H1 (cell line): ENCODE measurements at regions not wholly inside any gene's neighbourhood (a gene's known extent, or its start where the extent isn't known, plus 50 kb on each side); places are given as distances from the start of the nearest gene placed in this dataset.

ENCODE experiments used
- CTCF ChIA-PET: fragments of 300-600 bp; sonication (Branson Sonifier 250); formaldehyde crosslinking; loops from one replicate; lab custom pipeline; 2021; ENCODE audit not compliant: partially characterized antibody; lab: Charles Lee
- POLR2A ChIA-PET: fragments of 300-600 bp; sonication (Branson Sonifier 250); formaldehyde crosslinking; loops from one replicate; lab custom pipeline; 2021; ENCODE audit warnings: inconsistent platforms; ENCODE audit not compliant: partially characterized antibody; lab: Charles Lee
- DNase-seq, 2 experiments: peaks; one replicate each; pipeline versions ENCODE4 v3.0.0 to v3.0.0-alpha.2; 2010 to 2022; ENCODE audit warnings: low spot score in 2 of 2, low read depth in 1 of 2, mixed read lengths in 1 of 2
- FAIRE-seq: peaks from 2 replicates; lab custom pipeline; 2011; peaks lifted over from hg19 to GRCh38; lab: Jason Lieb, UNC
- H2AFZ ChIP-seq: 2 replicates; pipeline ENCODE4 v1.8.1; 2012; ENCODE audit warnings: low read length, inconsistent platforms
- H2AK5ac ChIP-seq: 2 replicates; pipeline ENCODE4 v1.6.1; 2013; ENCODE audit warnings: low read depth, low read length
- H2BK120ac ChIP-seq: replicated peaks from 2 replicates; pipeline ENCODE3; 2013; ENCODE audit warnings: low read depth, low read length, inconsistent platforms
- H2BK12ac ChIP-seq: 2 replicates; pipeline ENCODE4 v1.6.1; 2013; ENCODE audit warnings: low read depth, low read length
- H2BK15ac ChIP-seq: 2 replicates; pipeline ENCODE4 v1.6.1; 2013; ENCODE audit warnings: low read length
- H2BK20ac ChIP-seq: 2 replicates; pipeline ENCODE4 v1.6.1; 2013; ENCODE audit warnings: low read length
- H2BK5ac ChIP-seq: 2 replicates; pipeline ENCODE4 v1.6.1; 2013; ENCODE audit warnings: low read depth, low read length
- H3K14ac ChIP-seq: 2 replicates; pipeline ENCODE4 v1.6.1; 2013; ENCODE audit warnings: inconsistent platforms; ENCODE audit not compliant: insufficient read length
- H3K18ac ChIP-seq: 2 replicates; pipeline ENCODE4 v1.6.1; 2013; ENCODE audit warnings: low read length; ENCODE audit errors: extremely low read depth
- H3K23ac ChIP-seq: 2 replicates; pipeline ENCODE4 v1.6.1; 2013; ENCODE audit warnings: inconsistent platforms; ENCODE audit not compliant: insufficient read length
- H3K23me2 ChIP-seq: 2 replicates; pipeline ENCODE4 v1.6.1; 2013; ENCODE audit warnings: low read depth, low read length
- H3K27ac ChIP-seq: 2 replicates; pipeline ENCODE4 v1.6.1; 2011; ENCODE audit warnings: low read depth, low read length, inconsistent platforms
- H3K27me3 ChIP-seq, 4 experiments: replicated peaks in 1 of 4; 1 replicate in 1 of 4; 2 replicates in 3 of 4; pipeline versions ENCODE4 v1.6.1 to v1.8.1; 2011 to 2013; ENCODE audit warnings: low read length in 3 of 4, mild to moderate bottlenecking in 3 of 4, inconsistent platforms in 2 of 4, mixed read lengths in 2 of 4, moderate library complexity in 1 of 4; ENCODE audit not compliant: control insufficient read depth in 3 of 4, insufficient read depth in 3 of 4; ENCODE audit errors: extremely low read depth in 1 of 4
- H3K36me3 ChIP-seq, 4 experiments: 2 replicates each; pipeline versions ENCODE4 v1.6.1 to v1.8.1; 2011 to 2013; ENCODE audit warnings: mild to moderate bottlenecking in 4 of 4, low read length in 3 of 4, moderate library complexity in 2 of 4, control low read depth in 1 of 4, inconsistent platforms in 1 of 4; ENCODE audit not compliant: insufficient read depth in 4 of 4, control insufficient read depth in 2 of 4
- H3K4ac ChIP-seq: replicated peaks from 2 replicates; pipeline ENCODE3; 2013; ENCODE audit warnings: low read length, low read depth, mixed read lengths, inconsistent platforms; ENCODE audit not compliant: insufficient read length
- H3K4me1 ChIP-seq, 4 experiments: replicated peaks in 1 of 4; 1 replicate in 1 of 4; 2 replicates in 3 of 4; pipeline versions ENCODE4 v1.6.1 to v1.8.1; 2011 to 2013; ENCODE audit warnings: low read length in 3 of 4, inconsistent platforms in 2 of 4, mixed read lengths in 1 of 4; ENCODE audit not compliant: insufficient read depth in 4 of 4, control insufficient read depth in 3 of 4
- H3K4me2 ChIP-seq, 2 experiments: 2 replicates each; pipeline versions ENCODE4 v1.6.1 to v1.8.1; 2011 to 2013; ENCODE audit warnings: low read depth in 2 of 2, low read length in 2 of 2, control low read depth in 1 of 2, inconsistent platforms in 1 of 2, mild to moderate bottlenecking in 1 of 2; ENCODE audit not compliant: insufficient read depth in 1 of 2
- H3K4me3 ChIP-seq, 4 experiments: fragments of 200-600, 300-600 bp in 1 of 4; sonication (generic), shearing (Covaris generic), sonication (Bioruptor Twin) in 1 of 4; 2 replicates each; pipeline versions ENCODE4 v1.5.1 to v1.8.1; 2011 to 2016; ENCODE audit warnings: low read length in 4 of 4, low read depth in 3 of 4, control low read depth in 2 of 4, inconsistent platforms in 2 of 4, mild to moderate bottlenecking in 2 of 4, mixed read lengths in 1 of 4, moderate library complexity in 1 of 4; ENCODE audit not compliant: insufficient read depth in 2 of 4; ENCODE audit errors: extremely low read depth in 1 of 4
- H3K56ac ChIP-seq: replicated peaks from 2 replicates; pipeline ENCODE3; 2013; ENCODE audit warnings: low read depth, mild to moderate bottlenecking, mixed read lengths, low read length, inconsistent platforms; ENCODE audit not compliant: insufficient read length
- H3K79me1 ChIP-seq: 2 replicates; pipeline ENCODE4 v1.6.1; 2013; ENCODE audit warnings: low read depth, low read length, control low read depth
- H3K79me2 ChIP-seq, 2 experiments: 2 replicates each; pipeline versions ENCODE4 v1.6.1 to v1.8.1; 2012 to 2013; ENCODE audit warnings: low read length in 2 of 2, mild to moderate bottlenecking in 2 of 2, inconsistent platforms in 1 of 2; ENCODE audit not compliant: insufficient read depth in 2 of 2, control insufficient read depth in 1 of 2
- H3K9ac ChIP-seq, 4 experiments: replicated peaks in 1 of 4; 1 replicate in 1 of 4; 2 replicates in 3 of 4; pipeline versions ENCODE4 v1.6.1 to v1.8.1; 2011 to 2013; ENCODE audit warnings: low read depth in 3 of 4, low read length in 3 of 4, control low read depth in 2 of 4, mild to moderate bottlenecking in 2 of 4, moderate library complexity in 2 of 4, inconsistent platforms in 1 of 4; ENCODE audit errors: extremely low read depth in 1 of 4
- H3K9me3 ChIP-seq, 2 experiments: 2 replicates each; pipeline versions ENCODE4 v1.6.1 to v1.8.1; 2012 to 2013; ENCODE audit warnings: mild to moderate bottlenecking in 2 of 2, moderate library complexity in 2 of 2, control low read depth in 1 of 2, inconsistent platforms in 1 of 2, low read depth in 1 of 2, low read length in 1 of 2, mixed read lengths in 1 of 2; ENCODE audit not compliant: insufficient read depth in 2 of 2
- H4K20me1 ChIP-seq, 2 experiments: replicated peaks in 1 of 2; 2 replicates each; pipeline versions ENCODE3 to v1.8.1; 2011 to 2013; ENCODE audit warnings: inconsistent platforms in 2 of 2, low read length in 2 of 2, mild to moderate bottlenecking in 1 of 2; ENCODE audit not compliant: insufficient read depth in 2 of 2, control insufficient read depth in 1 of 2
- H4K5ac ChIP-seq: 2 replicates; pipeline ENCODE4 v1.6.1; 2013; ENCODE audit warnings: low read length, low read depth, mixed read lengths, inconsistent platforms; ENCODE audit not compliant: insufficient read length
- H4K8ac ChIP-seq: 2 replicates; pipeline ENCODE4 v1.8.0; 2013; ENCODE audit warnings: mild to moderate bottlenecking, moderate library complexity, low read length, inconsistent platforms; ENCODE audit not compliant: insufficient read depth; ENCODE audit errors: extremely low read depth
- H4K91ac ChIP-seq: replicated peaks from 2 replicates; pipeline ENCODE3; 2013; ENCODE audit warnings: low read length, mixed read lengths, inconsistent platforms; ENCODE audit not compliant: insufficient read length
- CBX8 ChIP-seq: fragments of 300-800, 300-1000 bp; sonication (generic); IDR thresholded peaks from 2 replicates; pipeline ENCODE4 v1.7.1; 2016; ENCODE audit warnings: low read depth, low read length, borderline replicate concordance
- CHD2 ChIP-seq: IDR thresholded peaks from 2 replicates; pipeline ENCODE4 v1.6.1; 2012; ENCODE audit warnings: low read length, improper control_type of control experiment
- GTF2F1 ChIP-seq: IDR thresholded peaks from 2 replicates; pipeline ENCODE4 v1.6.1; 2012; ENCODE audit warnings: low read depth, low read length, improper control_type of control experiment, borderline replicate concordance
- JUND ChIP-seq: IDR thresholded peaks from 2 replicates; pipeline ENCODE4 v1.6.1; 2011; ENCODE audit warnings: mild to moderate bottlenecking, improper control_type of control experiment, low read length
- PHF8 ChIP-seq: fragments of 200-600 bp; sonication (generic); conservative IDR thresholded peaks from 2 replicates; pipeline ENCODE4 v1.7.1; 2012; ENCODE audit warnings: low read depth, mild to moderate bottlenecking, inconsistent platforms, low read length, moderate library complexity
- SP2 ChIP-seq: IDR thresholded peaks from 2 replicates; pipeline ENCODE4 v1.6.1; 2012; ENCODE audit warnings: mild to moderate bottlenecking, low read length, inconsistent platforms
- SP4 ChIP-seq: IDR thresholded peaks from 2 replicates; pipeline ENCODE4 v1.6.1; 2012; ENCODE audit warnings: low read length, inconsistent platforms
- TCF12 ChIP-seq: IDR thresholded peaks from 2 replicates; pipeline ENCODE4 v1.6.1; 2011; ENCODE audit warnings: low read depth, mild to moderate bottlenecking, low read length
- WGBS, 2 experiments: shearing (Covaris generic) in 1 of 2; methylation state at CpG; one replicate each; pipeline versions ENCODE4 v1.1.6 to v1.1.7; 2013 to 2015; ENCODE audit warnings: low lambda C conversion rate in 2 of 2, mixed read lengths in 2 of 2, inconsistent platforms in 1 of 2, low coverage in 1 of 2, missing lambda C conversion rate in 1 of 2; ENCODE audit not compliant: insufficient replicate concordance in 2 of 2, insufficient coverage in 1 of 2, insufficient read length in 1 of 2; ENCODE audit errors: extremely low coverage in 1 of 2, missing lambda C conversion rate in 1 of 2; 5-methylcytosine and 5-hydroxymethylcytosine counted together
- TF ChIP-seq, protein P1 (sequence below), 3 experiments: IDR thresholded peaks; 1 replicate in 2 of 3; 2 replicates in 1 of 3; pipeline versions ENCODE4 v1.5.1 to v1.6.1; 2011; ENCODE audit warnings: low read length in 3 of 3, mild to moderate bottlenecking in 3 of 3, inconsistent platforms in 2 of 3, low read depth in 1 of 3, moderate library complexity in 1 of 3; ENCODE audit not compliant: insufficient read depth in 1 of 3; ENCODE audit errors: control extremely low read depth in 1 of 3
- TF ChIP-seq, protein P2 (sequence below): IDR thresholded peaks from 2 replicates; pipeline ENCODE4 v1.6.1; 2012; ENCODE audit warnings: inconsistent platforms

DNA sequence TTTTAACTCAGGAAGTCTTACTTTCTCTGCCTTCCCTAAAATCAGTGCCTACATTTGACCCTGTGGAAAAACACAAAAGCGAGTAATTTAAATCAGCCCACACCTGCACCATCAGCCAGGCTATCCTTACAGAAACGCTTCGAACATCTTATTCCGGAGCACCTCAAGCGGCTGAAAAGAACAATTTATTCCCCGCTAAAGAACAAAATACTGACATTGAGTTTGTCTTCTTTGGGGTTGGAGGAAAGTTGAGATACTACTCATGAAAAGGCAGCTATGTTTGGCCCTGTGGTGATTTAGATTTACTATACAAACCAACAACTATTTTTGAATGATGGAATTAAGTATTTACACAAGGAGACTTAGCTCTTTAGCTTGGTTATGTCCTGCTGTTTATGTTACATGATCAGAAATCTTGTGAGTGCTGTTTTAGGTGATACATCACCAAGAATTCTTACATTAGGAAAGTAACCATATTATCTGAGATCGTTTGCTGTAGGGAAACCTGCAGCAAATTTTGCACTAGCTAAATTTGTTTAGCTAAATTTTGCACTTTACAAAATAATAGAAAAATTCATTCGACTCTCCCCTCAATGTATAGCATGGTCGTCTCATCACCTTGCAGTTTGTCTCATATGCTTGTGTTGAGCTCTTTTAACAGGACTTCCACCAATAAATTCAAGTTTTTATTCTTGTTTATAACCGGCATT, 158.8 kb upstream of the SIX2 start:
- H3K56ac ChIP-seq, result no peak overlapping the region
- peaks cover 13 to 44% (median 40%) of the 10 kb centered on the region in 4 experiments for H3K27me3 ChIP-seq
- H3K4me1 ChIP-seq, result peaks cover 0 to 20% (median 5%) of the 10 kb centered on the region in 4 experiments; a peak in 5 of 7 replicates
- no peak overlapping the region for H3K14ac ChIP-seq
- H3K4me3 ChIP-seq, result peak overlapping the region in 2 of 4 experiments; percentile 42 to 68; a peak in 3 of 8 replicates
- no peak overlapping the region for H2BK12ac ChIP-seq
- H3K36me3 ChIP-seq, result no peaks in the 10 kb centered on the region
- DNase-seq, result no peak
- no peak overlapping the region for H3K9ac ChIP-seq
- H3K27ac ChIP-seq, result no peak overlapping the region
- H3K79me2 ChIP-seq, result no peaks in the 10 kb centered on the region
- H3K18ac ChIP-seq, result no peak overlapping the region
- no peak overlapping the region for H2BK20ac ChIP-seq
- POLR2A ChIA-PET, result interaction anchor here (0.8 to 0.9 kb wide), 2 partner anchors 25 to 137 kb away, joined by 3 to 5 read pairs; no protein-coding TSS in a partner anchor
- no peak overlapping the region for H4K8ac ChIP-seq
- H2AK5ac ChIP-seq, result no peak overlapping the region
- H4K20me1 ChIP-seq, result no peaks in the 10 kb centered on the region
- H4K5ac ChIP-seq, result no peak overlapping the region
- no peak overlapping the region for H2BK15ac ChIP-seq
- CTCF ChIA-PET, result interaction anchor here (0.6 to 1.4 kb wide), 4 partner anchors 64 to 272 kb away, joined by 3 to 4 read pairs (median 3); no protein-coding TSS in a partner anchor
- H2BK5ac ChIP-seq, result no peak overlapping the region
- FAIRE-seq, result peak; percentile 78
- no peaks in the 10 kb centered on the region for H3K9me3 ChIP-seq
- H4K91ac ChIP-seq, result no peak overlapping the region
- peak overlapping the region; percentile 82 to 84 for H3K4me2 ChIP-seq
- H3K23me2 ChIP-seq, result peaks cover 17% of the 10 kb centered on the region; the same call in 1 of the 2 replicates
- no peak overlapping the region for H3K4ac ChIP-seq
- no peaks in the 10 kb centered on the region for H3K79me1 ChIP-seq
- H2BK120ac ChIP-seq, result no peak overlapping the region
- 23% methylated on average over 10 of the region's 10 CpGs; no CpG with 5 or more reads in 1 of the 2 experiments for WGBS, 2 experiments
- H3K23ac ChIP-seq, result no peak overlapping the region
- no peak overlapping the region for H2AFZ ChIP-seq
- TF ChIP-seq PHF8 (no peak), TCF12 (no peak), SP4 (no peak), GTF2F1 (no peak), SP2 (no peak), JUND (no peak), CHD2 (no peak), CBX8 (no peak)
- TF ChIP-seq, protein P1, sequence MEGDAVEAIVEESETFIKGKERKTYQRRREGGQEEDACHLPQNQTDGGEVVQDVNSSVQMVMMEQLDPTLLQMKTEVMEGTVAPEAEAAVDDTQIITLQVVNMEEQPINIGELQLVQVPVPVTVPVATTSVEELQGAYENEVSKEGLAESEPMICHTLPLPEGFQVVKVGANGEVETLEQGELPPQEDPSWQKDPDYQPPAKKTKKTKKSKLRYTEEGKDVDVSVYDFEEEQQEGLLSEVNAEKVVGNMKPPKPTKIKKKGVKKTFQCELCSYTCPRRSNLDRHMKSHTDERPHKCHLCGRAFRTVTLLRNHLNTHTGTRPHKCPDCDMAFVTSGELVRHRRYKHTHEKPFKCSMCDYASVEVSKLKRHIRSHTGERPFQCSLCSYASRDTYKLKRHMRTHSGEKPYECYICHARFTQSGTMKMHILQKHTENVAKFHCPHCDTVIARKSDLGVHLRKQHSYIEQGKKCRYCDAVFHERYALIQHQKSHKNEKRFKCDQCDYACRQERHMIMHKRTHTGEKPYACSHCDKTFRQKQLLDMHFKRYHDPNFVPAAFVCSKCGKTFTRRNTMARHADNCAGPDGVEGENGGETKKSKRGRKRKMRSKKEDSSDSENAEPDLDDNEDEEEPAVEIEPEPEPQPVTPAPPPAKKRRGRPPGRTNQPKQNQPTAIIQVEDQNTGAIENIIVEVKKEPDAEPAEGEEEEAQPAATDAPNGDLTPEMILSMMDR (IDR thresholded peaks at IDR 0.05; ENCODE audit: control extremely low read depth in 1 of 3, insufficient read depth in 1 of 3, low read depth in 1 of 3, low read length in 3 of 3), result no peak
- TF ChIP-seq, protein P2, sequence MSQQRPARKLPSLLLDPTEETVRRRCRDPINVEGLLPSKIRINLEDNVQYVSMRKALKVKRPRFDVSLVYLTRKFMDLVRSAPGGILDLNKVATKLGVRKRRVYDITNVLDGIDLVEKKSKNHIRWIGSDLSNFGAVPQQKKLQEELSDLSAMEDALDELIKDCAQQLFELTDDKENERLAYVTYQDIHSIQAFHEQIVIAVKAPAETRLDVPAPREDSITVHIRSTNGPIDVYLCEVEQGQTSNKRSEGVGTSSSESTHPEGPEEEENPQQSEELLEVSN, result no peak
